Uterus (tissue), 3 donors: ENCODE measurements at regions not wholly inside any gene's neighbourhood (a gene's known extent, or its start where the extent isn't known, plus 50 kb on each side); places are given as distances from the start of the nearest gene placed in this dataset.
A peak's percentile ranks its signal among the peaks of the same experiment; 100 is the strongest.

ENCODE experiments used
- DNase-seq, 2 donors: peaks; one replicate each; pipeline ENCODE4 v3.0.0-alpha.2; 2019 to 2020
- H3K27ac ChIP-seq, 2 donors: fragments of 200-600 bp; sonication (generic); 1 replicate in 1 of 2; 2 replicates in 1 of 2; pipeline ENCODE4 v1.5.1; 2016 to 2018
- H3K27me3 ChIP-seq, 2 donors: fragments of 200-600 bp; sonication (generic); one replicate each; pipeline ENCODE4 v1.5.1; 2018 to 2019; ENCODE audit warnings: control low read depth in 1 of 2
- H3K36me3 ChIP-seq, 2 donors: fragments of 200-600 bp; sonication (generic); one replicate each; pipeline ENCODE4 v1.5.1; 2019; ENCODE audit warnings: control low read depth in 1 of 2
- H3K4me1 ChIP-seq, 2 donors: fragments of 200-600 bp; sonication (generic); one replicate each; pipeline ENCODE4 v1.5.1; 2018 to 2019; ENCODE audit warnings: control low read depth in 1 of 2
- H3K4me3 ChIP-seq, 2 donors: fragments of 200-600 bp; sonication (generic); 1 replicate in 1 of 2; 2 replicates in 1 of 2; pipeline ENCODE4 v1.5.1; 2018 to 2019; ENCODE audit warnings: mild to moderate bottlenecking in 1 of 2
- H3K9me3 ChIP-seq, 2 donors: fragments of 200-600 bp; sonication (generic); one replicate each; pipeline ENCODE4 v1.5.1; 2019; ENCODE audit warnings: control low read depth in 1 of 2
- CTCF ChIP-seq, 4 experiments: fragments of 200-600 bp in 2 of 4; fragments of 450-650 bp in 2 of 4; sonication (generic) in 2 of 4; IDR thresholded peaks; one replicate each; pipeline ENCODE4 v1.5.1; 2016 to 2019; ENCODE audit warnings: antibody characterized with exemption in 4 of 4, mild to moderate bottlenecking in 2 of 4, moderate library complexity in 1 of 4
- POLR2A ChIP-seq, 2 donors: fragments of 450-650 bp; IDR thresholded peaks; one replicate each; pipeline ENCODE4 v1.6.1; 2016; ENCODE audit warnings: antibody characterized with exemption in 2 of 2, mild to moderate bottlenecking in 1 of 2, moderate library complexity in 1 of 2
- intact Hi-C: fragments of 100-400 bp; cut with DNase I; formaldehyde crosslinking; loops from one replicate; pipeline ENCODE4 v1.15.1; 2023; ENCODE audit warnings: low total_unique reads
- donor health status: DM: yes; HTN: yes; CAD: no.

- intact Hi-C loops: no loop called here
- no peak for DNase-seq
Measured at GRCh38 chr12:45540661-45541341, 188.7 kb upstream of the ARID2 start.

GRCh38 chr12:45543887-45544286, 185.6 kb upstream of the ARID2 start:
- H3K27ac ChIP-seq: no peak overlapping the region
- peak in 1 of 2 donors; percentile 20 for DNase-seq
- intact Hi-C loops: no loop called here

More at GRCh38 chr12:45540661-45541341, 188.7 kb upstream of the ARID2 start:
- Histone ChIP-seq H3K9me3 (no peaks in the 10 kb centered on the region), H3K36me3 (no peaks in the 10 kb centered on the region), H3K4me1 (no peaks in the 10 kb centered on the region), H3K27ac (no peak overlapping the region), H3K27me3 (no peaks in the 10 kb centered on the region), H3K4me3 (no peak overlapping the region)
- TF ChIP-seq POLR2A (IDR thresholded peaks at IDR 0.05) (no peak), CTCF (IDR thresholded peaks at IDR 0.05) (no peak)

GRCh38 chr12:45546545-45546944, 183.0 kb upstream of the ARID2 start:
- Histone ChIP-seq H3K27me3 (no peaks in the 10 kb centered on the region), H3K4me1 (no peaks in the 10 kb centered on the region), H3K27ac (no peak overlapping the region), H3K4me3 (no peak overlapping the region), H3K9me3 (no peaks in the 10 kb centered on the region), H3K36me3 (no peaks in the 10 kb centered on the region)
- DNase-seq: no peak
- intact Hi-C loops: no loop called here
- TF ChIP-seq POLR2A (IDR thresholded peaks at IDR 0.05): no peak
- TF ChIP-seq CTCF (IDR thresholded peaks at IDR 0.05): no peak

More at GRCh38 chr12:45543887-45544286, 185.6 kb upstream of the ARID2 start:
- no peaks in the 10 kb centered on the region for H3K36me3 ChIP-seq
- H3K27me3 ChIP-seq: no peaks in the 10 kb centered on the region
- no peaks in the 10 kb centered on the region for H3K9me3 ChIP-seq
- no peak for TF ChIP-seq POLR2A (IDR thresholded peaks at IDR 0.05)
- TF ChIP-seq CTCF (IDR thresholded peaks at IDR 0.05): peak; percentile 34 to 59 (median 52)
- H3K4me3 ChIP-seq: no peak overlapping the region
- H3K4me1 ChIP-seq: no peaks in the 10 kb centered on the region

GRCh38 chr12:45547132-45547531, 182.4 kb upstream of the ARID2 start:
- TF ChIP-seq CTCF (IDR thresholded peaks at IDR 0.05) (no peak), POLR2A (IDR thresholded peaks at IDR 0.05) (no peak)
- intact Hi-C loops: no loop called here
- H3K4me1 ChIP-seq: no peaks in the 10 kb centered on the region

GRCh38 chr12:45547822-45548221, 181.7 kb upstream of the ARID2 start:
- intact Hi-C loops: no loop called here
- no peaks in the 10 kb centered on the region for H3K36me3 ChIP-seq
- no peak overlapping the region for H3K4me3 ChIP-seq
- H3K27ac ChIP-seq: no peak overlapping the region
- no peaks in the 10 kb centered on the region for H3K9me3 ChIP-seq
- no peaks in the 10 kb centered on the region for H3K27me3 ChIP-seq
- no peaks in the 10 kb centered on the region for H3K4me1 ChIP-seq
- TF ChIP-seq POLR2A (IDR thresholded peaks at IDR 0.05) (no peak), CTCF (IDR thresholded peaks at IDR 0.05) (no peak)
- no peak for DNase-seq

More at GRCh38 chr12:45547132-45547531, 182.4 kb upstream of the ARID2 start:
- Histone ChIP-seq H3K36me3 (no peaks in the 10 kb centered on the region), H3K9me3 (no peaks in the 10 kb centered on the region), H3K27me3 (no peaks in the 10 kb centered on the region), H3K27ac (no peak overlapping the region), H3K4me3 (no peak overlapping the region)
- DNase-seq: no peak
